ENCODE measurements at regions not wholly inside any gene's neighbourhood (a gene's known extent, or its start where the extent isn't known, plus 50 kb on each side); places are given as distances from the start of the nearest gene placed in this dataset.
"Not testable (repeated sequence)": the region's sequence is repeated elsewhere in the genome, so short reads cannot be mapped to it uniquely, and the experiment has no call there.

DNA sequence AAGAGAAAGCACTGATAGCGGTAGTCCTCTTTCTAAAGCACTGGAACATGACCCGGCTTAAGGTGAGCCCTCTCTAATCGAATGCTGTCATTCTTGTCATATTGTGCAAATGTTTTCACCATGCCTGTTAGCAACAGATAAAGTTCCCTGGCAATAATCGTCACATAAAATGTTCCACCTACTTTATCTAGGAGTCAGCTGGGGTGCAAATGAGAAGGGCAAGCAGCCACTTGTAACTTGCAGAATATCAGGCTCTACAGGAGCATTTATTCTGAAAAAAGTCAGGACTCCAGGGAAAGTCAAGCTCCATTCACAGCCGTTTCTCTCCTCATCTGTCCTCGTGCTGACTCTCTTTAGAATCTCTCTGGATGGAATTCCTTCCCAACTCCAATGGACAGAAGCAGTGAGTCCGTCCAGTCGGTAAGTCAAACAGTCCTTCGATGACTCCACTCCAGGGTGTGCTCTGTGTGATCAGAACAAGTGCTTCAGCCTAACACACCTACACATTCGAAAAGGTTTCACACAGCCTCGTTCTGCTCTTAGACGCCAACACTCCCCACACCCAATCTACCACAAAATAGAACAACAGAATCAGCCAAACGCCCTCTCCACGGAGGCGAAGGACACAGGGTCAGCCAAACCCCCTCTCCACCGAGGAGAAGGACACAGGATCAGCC lies 101.7 kb upstream of the FRG1 start:
- DNase-seq (ENCODE audit: low spot score) (no peak), FAIRE-seq (no peak)

- DNase-seq (ENCODE audit: low spot score) (no peak), FAIRE-seq (no peak)
Measured at GRCh38 chr4:189840356-189840755, 100.3 kb upstream of the FRG1 start.

- FAIRE-seq (no peak), DNase-seq (ENCODE audit: low spot score) (no peak)
Measured at GRCh38 chr4:189843413-189844009, 97.2 kb upstream of the FRG1 start.

DNA sequence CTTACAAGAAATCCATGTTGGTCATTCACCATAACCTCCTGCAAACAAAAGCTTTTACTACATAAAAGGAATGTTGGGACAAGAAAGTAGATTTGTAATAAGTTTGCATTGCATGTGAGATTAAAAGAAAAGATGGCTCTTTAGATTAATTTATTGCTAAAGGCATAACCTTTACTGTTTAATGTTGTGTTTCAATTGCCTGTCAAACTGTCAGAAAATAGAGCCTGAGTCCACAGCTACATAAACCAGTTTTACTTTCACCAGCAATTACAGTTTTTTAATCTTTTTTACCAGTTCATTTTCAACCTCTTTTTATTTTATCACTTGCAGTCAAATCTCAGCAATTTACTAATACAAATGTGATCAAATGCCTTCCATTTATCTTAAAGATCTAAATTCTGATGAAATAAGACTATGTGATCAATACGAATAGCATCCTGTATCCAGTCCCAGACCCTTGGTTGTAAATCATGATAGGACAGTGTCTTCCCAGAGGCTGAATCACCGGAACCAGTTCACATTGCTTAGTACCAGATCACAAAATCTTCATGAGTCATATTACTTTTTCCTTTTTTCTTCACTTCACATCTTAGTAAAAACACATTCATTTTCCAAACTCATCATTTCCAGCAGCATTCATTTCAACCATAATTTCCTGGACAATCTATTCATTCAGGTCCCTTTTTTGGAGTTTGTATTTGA lies 95.4 kb upstream of the FRG1 start:
- no peak for FAIRE-seq
- peak; percentile 17 for DNase-seq (ENCODE audit: low spot score)

GRCh38 chr4:189846094-189846493 lies 94.6 kb upstream of the FRG1 start:
- FAIRE-seq = peak; percentile 46
- DNase-seq (ENCODE audit: low spot score) = not testable (repeated sequence)

- DNase-seq (ENCODE audit: low spot score); FAIRE-seq: not testable (repeated sequence)
Measured at GRCh38 chr4:189846608-189847007, 94.1 kb upstream of the FRG1 start.

- not testable (repeated sequence) for FAIRE-seq; DNase-seq (ENCODE audit: low spot score)
Measured at GRCh38 chr4:189848672-189849071, 92.0 kb upstream of the FRG1 start.

DNA sequence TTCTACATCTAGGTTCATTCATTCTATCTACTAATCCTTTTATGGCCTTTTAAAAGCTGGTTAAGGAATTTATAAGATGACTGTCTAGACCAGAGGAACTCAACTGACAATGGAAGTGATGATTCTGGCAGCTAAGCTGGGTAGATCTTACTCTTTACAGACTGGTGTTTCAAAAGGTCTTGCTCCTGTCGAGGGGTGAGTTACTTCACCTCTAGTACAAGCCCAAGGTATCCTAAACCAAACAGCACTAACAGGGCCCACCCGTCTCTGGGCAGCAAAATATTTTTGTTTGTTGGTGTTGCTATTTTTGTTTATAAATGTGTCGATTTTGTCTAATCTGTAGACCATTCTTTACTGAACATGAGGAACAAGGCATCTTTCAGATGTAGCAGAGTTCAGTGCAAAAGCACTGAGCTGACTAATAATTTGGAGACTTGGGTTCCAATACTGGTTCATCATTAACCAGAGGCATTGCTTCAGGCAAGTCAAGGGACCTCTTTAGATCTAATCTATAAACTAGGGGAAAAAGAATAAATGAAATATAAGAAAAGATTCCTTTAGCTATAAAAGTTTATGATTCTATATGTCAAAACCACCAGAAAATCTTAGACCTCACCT lies 90.3 kb upstream of the FRG1 start:
- DNase-seq (ENCODE audit: low spot score) = no peak
- FAIRE-seq = no peak

- FAIRE-seq (no peak), DNase-seq (ENCODE audit: low spot score) (no peak)
Measured at GRCh38 chr4:189858435-189858834, 82.2 kb upstream of the FRG1 start.

DNA sequence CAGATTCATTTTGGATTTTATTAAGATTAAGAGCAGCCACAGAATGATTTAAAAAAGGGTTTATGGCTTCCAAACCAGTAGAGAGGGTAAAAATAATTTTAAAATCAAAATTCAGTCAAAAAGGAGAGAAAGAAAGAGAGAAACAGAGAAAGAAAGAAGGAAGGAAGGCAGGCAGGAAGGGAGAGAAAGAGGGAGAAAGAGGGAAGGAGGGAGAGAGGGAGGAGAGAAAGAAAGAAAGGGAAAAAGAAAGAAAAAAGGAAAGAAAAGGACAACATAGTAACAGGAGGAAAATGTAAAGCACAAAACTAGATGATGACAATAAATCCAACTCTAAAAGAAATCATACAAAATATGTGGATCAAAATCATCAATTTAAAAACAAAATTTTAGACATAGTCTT lies 79.6 kb upstream of the FRG1 start:
- FAIRE-seq (no peak), DNase-seq (ENCODE audit: low spot score) (no peak)

- FAIRE-seq (no peak), DNase-seq (ENCODE audit: low spot score) (no peak)
Measured at GRCh38 chr4:189869236-189869635, 71.4 kb upstream of the FRG1 start.

GRCh38 chr4:189870511-189871234 lies 70.0 kb upstream of the FRG1 start:
- no peak for DNase-seq (ENCODE audit: low spot score)
- no peak for FAIRE-seq

- DNase-seq (ENCODE audit: low spot score) (no peak), FAIRE-seq (no peak)
Measured at GRCh38 chr4:189874591-189874990, 66.1 kb upstream of the FRG1 start.

- not testable (repeated sequence) for DNase-seq (ENCODE audit: low spot score); FAIRE-seq
Measured at GRCh38 chr4:189881190-189881589, 59.5 kb upstream of the FRG1 start.

DNA sequence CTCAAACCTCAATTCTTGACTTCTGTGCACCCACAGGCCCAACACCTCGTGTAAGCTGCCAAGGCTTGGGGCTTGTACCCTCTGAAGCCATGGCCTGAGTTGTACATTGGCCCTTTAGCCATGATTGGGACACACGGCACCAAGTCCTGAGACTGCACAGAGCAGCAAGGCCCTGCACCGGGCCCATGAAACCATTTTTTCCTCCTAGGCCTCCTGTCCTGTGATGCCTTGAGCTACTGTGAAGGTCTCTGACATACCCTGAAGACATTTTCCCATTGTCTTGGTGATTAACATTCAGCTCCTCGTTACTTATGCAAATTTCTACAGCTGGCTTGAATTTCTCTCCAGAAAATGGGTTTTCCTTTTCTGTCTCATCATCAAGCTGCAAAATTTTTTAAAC lies 52.3 kb upstream of the FRG1 start:
- FAIRE-seq = not testable (repeated sequence)

More for the DNA sequence above, 52.3 kb upstream of the FRG1 start:
- DNase-seq (ENCODE audit: low spot score) = not testable (repeated sequence)
